Daoy (cell line): ENCODE measurements at regions not wholly inside any gene's neighbourhood (a gene's known extent, or its start where the extent isn't known, plus 50 kb on each side); places are given as distances from the start of the nearest gene placed in this dataset.

Experiments
- DNase-seq: peaks from one replicate; pipeline ENCODE4 v3.0.0-alpha.2; 2015; ENCODE audit warnings: low read depth

GRCh38 chr3:81279481-81280379 is 481.7 kb downstream of the GBE1 start:
- DNase-seq = no peak

- DNase-seq = no peak
Measured at GRCh38 chr3:81277853-81278252, 483.6 kb downstream of the GBE1 start.

GRCh38 chr3:81274671-81275070 is 486.8 kb downstream of the GBE1 start:
- DNase-seq = no peak

- no peak for DNase-seq
Measured at GRCh38 chr3:81270603-81271379, 490.7 kb downstream of the GBE1 start.

- DNase-seq = no peak
Measured at GRCh38 chr3:81268526-81268925, 492.9 kb downstream of the GBE1 start.

- DNase-seq = no peak
Measured at GRCh38 chr3:81261996-81262395, 499.4 kb downstream of the GBE1 start.

GRCh38 chr3:81255463-81255862 is 506.0 kb downstream of the GBE1 start:
- no peak for DNase-seq

GRCh38 chr3:81251096-81251495 is 510.3 kb downstream of the GBE1 start:
- no peak for DNase-seq

GRCh38 chr3:81249540-81250029 is 511.9 kb downstream of the GBE1 start:
- no peak for DNase-seq

GRCh38 chr3:81245501-81245900 is 515.9 kb downstream of the GBE1 start:
- no peak for DNase-seq

- no peak for DNase-seq
Measured at GRCh38 chr3:81245043-81245442, 516.4 kb downstream of the GBE1 start.

- no peak for DNase-seq
Measured at GRCh38 chr3:81244231-81244630, 517.2 kb downstream of the GBE1 start.

GRCh38 chr3:81242871-81243270 is 518.6 kb downstream of the GBE1 start:
- DNase-seq = no peak

- DNase-seq = no peak
Measured at GRCh38 chr3:81237181-81237580, 524.3 kb downstream of the GBE1 start.

- DNase-seq = no peak
Measured at GRCh38 chr3:81218023-81218422, 543.4 kb downstream of the GBE1 start.

- DNase-seq = no peak
Measured at GRCh38 chr3:81217101-81217500, 544.3 kb downstream of the GBE1 start.

- DNase-seq = no peak
Measured at GRCh38 chr3:81216192-81216591, 545.3 kb downstream of the GBE1 start.

GRCh38 chr3:81214631-81215030 is 546.8 kb downstream of the GBE1 start:
- DNase-seq = no peak

GRCh38 chr3:81199587-81199986 is 561.9 kb downstream of the GBE1 start:
- no peak for DNase-seq

- DNase-seq = no peak
Measured at GRCh38 chr3:81198756-81199155, 562.7 kb downstream of the GBE1 start.

- DNase-seq = no peak
Measured at GRCh38 chr3:81198216-81198615, 563.2 kb downstream of the GBE1 start.

GRCh38 chr3:81197386-81197785 is 564.1 kb downstream of the GBE1 start:
- DNase-seq = no peak

- no peak for DNase-seq
Measured at GRCh38 chr3:81195478-81195877, 566.0 kb downstream of the GBE1 start.
